DMS 273 treated with DMSO at 0.1 percent for 48 hours (cell line): ENCODE measurements at regions not wholly inside any gene's neighbourhood (a gene's known extent, or its start where the extent isn't known, plus 50 kb on each side); places are given as distances from the start of the nearest gene placed in this dataset.

Experiments used
- DNase-seq: peaks from one replicate; lab custom pipeline; 2025; lab: John Stamatoyannopoulos, UW

- no peak for DNase-seq
Observed at GRCh38 chr14:82719617-82720016, 1186.0 kb upstream of the SEL1L start.

DNA sequence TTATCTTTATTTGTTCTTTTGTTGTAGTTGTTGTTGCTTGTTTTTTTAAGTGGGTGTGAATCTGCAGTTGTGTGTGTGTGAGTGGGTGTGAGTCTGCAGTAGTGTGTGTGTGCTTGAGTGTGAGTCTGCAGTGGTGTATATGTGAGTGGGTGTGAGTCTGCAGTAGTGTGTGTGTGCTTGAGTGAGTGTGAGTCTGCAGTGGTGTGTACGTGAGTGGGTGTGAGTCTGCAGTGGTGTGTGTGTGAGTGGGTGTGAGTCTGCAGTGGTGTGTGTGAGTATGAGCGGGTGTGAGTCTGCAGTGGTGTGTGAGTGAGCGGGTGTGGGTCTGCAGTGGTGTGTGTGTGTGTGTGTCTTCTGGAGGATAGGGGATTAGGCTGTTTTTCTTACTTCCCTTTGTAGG is 1186.8 kb upstream of the SEL1L start:
- DNase-seq, result no peak

- no peak for DNase-seq
Observed at GRCh38 chr14:82720946-82721345, 1187.3 kb upstream of the SEL1L start.

- DNase-seq, result no peak
Observed at GRCh38 chr14:82724316-82724715, 1190.7 kb upstream of the SEL1L start.

DNA sequence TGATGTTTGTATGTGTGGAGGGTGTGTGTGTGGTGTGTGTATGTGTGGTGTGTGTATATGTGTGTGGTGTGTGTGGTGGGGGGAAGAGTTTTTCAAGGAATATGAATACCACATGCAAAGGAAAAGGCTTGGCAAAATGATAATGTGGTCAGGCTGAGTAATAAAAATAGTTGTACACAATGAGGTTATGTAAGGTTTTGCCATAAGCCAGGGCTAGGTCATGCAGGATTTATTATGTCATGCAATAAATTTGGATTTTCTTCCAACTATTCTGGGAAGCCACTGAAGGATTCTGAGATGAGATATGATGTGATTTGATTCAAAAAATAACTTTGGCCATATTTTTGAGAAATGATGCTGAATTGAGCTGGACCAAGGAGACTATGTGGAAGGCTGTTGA is 1191.6 kb upstream of the SEL1L start:
- no peak for DNase-seq

GRCh38 chr14:82731526-82731925 is 1197.9 kb upstream of the SEL1L start:
- DNase-seq, result no peak

GRCh38 chr14:82740547-82740946 is 1206.9 kb upstream of the SEL1L start:
- no peak for DNase-seq

GRCh38 chr14:82755476-82755875 is 1221.8 kb upstream of the SEL1L start:
- DNase-seq, result no peak

GRCh38 chr14:82755923-82756322 is 1222.3 kb upstream of the SEL1L start:
- no peak for DNase-seq

GRCh38 chr14:82757776-82758175 is 1224.1 kb upstream of the SEL1L start:
- DNase-seq, result no peak

- DNase-seq, result no peak
Observed at GRCh38 chr14:82759656-82760055, 1226.0 kb upstream of the SEL1L start.

- DNase-seq, result no peak
Observed at GRCh38 chr14:82766123-82766522, 1232.5 kb upstream of the SEL1L start.

DNA sequence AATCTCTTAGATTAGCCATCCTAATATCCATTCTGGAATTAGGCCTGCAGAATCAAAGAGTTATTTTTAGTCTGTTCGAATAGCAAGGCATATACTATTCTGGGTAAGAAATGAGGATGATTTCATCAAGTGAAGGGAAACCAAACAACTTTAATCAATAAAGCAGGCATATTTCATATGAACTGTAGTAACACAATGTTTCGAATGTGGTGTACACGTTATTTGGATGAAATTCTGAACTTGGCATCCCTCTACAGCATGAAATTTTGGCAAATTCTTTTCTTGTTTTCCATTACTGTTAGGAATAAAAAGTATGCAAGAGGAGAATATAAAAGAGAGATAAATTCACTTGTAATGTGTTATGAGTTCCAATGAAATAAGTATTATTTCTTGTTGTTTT is 1233.3 kb upstream of the SEL1L start:
- DNase-seq, result no peak

DNA sequence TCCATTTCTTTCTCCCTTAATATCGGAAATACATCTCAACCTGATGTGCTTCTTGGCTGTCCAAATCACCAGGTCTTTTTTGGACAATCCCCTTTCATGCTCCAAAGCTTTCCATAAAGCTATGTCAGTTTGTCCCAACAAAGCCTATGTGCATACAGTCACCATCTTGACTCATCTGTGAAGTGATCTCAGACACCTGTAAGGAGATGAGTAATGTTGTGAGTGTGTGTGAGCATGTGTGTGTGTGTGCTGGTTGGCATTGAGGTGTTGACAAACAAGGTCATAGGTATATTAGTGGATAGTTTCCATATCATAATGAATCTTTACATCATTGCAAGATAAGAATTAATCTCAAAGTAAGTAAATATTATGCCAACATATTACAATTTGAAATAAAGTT is 1243.3 kb upstream of the SEL1L start:
- no peak for DNase-seq

DNA sequence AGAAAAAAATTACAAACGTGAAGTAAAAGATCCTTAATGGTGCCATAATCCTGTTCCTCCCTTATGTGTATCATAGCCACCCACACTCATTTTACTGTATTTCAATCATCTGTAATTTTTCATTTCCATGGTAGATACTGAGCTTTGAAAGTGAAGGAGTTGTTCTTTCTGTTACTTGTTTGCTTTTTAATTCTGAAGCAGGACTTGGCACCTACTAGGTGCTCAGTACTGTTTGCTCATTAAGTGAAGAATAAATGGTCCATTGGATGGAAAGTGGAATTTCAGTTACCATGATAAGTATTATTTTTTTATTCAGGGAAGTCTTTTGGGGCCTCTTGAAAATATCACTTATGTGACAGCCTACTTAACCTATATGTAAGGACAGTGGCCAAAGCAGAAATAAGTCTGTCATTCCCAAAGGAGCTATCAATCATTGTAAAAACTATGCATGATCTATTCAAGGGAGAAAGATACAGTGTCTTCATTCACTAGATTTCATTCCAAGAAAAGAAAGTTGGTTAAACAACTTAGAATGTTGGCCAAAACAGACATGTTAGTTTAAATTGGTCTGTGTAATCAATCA is 1244.4 kb upstream of the SEL1L start:
- DNase-seq, result no peak

GRCh38 chr14:82778601-82779000 is 1244.9 kb upstream of the SEL1L start:
- no peak for DNase-seq

- no peak for DNase-seq
Observed at GRCh38 chr14:82779301-82779700, 1245.6 kb upstream of the SEL1L start.

DNA sequence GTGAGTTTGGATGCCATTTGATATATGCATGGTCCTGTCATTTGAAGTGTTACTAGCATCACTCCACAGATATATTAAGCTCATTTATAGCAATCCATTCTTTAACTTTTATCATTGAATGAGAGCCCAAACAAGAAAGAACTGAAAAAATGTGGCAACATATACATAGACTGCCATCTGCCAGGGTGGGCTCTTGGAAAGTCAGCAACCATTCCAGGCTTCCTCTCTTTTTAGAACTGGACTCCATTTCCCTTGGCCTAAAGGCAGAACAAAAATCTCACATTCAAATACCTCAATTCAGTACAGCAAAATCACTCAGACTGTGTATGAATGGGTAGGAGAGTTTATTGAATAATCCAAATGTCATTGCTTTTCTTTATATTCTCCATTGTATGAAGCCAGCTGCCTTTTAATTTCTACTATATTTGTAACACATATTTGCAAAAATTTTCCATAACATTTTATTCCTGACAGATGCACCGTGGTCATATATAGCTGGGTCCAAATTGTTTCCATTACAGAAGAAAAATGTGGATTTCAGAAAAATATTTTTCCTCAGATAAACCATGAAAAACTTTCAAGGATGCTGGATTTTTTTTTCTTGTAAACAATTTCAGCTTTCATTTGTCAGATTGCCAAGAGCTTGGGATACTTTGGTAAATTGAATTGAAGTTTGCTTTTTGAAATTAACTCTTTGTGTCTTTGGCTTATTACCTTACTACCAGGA is 1252.3 kb upstream of the SEL1L start:
- DNase-seq, result no peak

- DNase-seq, result no peak
Observed at GRCh38 chr14:82786483-82786880, 1252.8 kb upstream of the SEL1L start.

DNA sequence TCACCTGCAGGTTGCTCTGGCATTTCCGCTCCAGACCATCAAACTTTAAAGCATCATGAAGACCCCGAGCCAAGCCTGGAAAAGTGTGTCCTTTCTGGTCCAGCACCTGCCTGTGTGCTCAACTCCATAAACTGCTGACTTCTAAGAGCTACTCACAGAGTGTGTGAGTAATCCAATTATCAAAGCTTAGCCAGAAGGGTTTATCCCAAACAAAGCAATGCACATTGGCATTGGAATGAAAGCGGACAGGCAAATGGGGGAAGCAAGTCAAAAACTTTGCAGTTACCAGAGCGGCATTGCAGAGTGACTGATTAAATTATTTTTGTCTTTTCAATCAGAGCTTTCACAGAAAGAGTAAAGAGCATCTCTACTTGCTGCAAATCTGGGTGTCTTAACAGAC is 1262.4 kb upstream of the SEL1L start:
- no peak for DNase-seq

DNA sequence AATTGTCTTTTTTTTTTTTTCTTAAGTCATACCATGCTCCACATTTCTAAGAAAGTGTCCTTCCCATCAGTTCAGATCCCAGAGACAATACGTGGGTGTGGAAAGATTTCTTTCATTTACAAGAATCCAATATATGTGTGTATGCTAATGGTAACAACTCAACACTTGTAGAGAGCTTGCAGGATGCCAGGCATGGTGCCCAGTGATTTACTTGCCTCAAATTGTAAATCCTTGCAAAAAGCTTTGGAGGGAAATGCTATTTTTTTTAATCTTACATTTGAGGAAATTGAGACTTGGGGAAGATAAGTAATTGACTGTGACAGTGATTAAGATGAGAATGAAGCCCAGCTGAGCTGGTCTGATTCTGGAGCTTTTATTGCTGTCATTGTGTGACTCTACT is 1264.6 kb upstream of the SEL1L start:
- DNase-seq, result no peak

DNA sequence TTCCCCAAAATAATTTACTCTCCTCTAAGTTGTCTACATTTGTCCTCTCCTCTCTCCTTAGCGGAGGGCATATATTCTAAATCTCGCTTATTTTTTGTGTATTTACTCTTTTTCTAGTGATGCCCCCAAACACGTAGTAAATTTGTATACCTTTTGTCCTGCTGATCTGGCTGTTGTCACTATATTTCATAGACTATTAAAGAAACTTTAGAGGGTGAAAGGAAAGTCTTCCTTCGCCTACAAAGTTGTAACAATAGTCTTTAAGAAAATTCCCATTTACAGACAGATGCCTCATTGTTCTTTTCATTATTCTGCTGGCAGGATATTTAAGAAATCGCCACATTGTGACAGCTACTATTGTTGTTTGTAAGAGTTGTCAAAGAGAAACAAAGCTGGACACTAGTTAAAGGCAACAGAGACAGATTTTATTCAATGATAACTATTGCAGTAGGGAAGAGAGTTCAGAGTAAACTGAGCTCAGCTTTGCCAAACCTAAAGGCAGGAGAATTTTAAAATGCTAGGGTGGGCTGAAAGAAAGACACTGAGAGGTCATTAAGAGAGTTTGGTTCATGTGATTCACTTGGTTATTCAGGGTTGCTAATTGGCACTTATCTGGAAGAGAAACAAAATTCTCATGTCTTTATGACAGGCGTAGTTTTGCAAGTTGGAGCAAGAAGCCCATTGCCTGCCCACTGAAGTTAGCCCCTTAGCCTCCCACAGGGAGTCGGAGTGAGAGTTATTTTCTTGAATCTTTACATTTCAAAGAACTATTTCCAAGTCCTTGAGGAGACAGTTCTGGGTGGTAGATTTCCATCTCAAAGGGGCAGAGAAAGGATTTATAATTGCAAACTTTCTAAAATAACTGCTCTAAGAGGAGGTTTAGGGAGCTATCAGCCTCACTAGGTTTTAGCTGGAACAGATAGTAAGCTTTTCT is 1272.5 kb upstream of the SEL1L start:
- DNase-seq, result no peak

- no peak for DNase-seq
Observed at GRCh38 chr14:82811246-82811645, 1277.6 kb upstream of the SEL1L start.
